Activated CD4-positive, alpha-beta T cell treated with anti-CD3 and anti-CD28 coated beads for 36 hours (primary cell): ENCODE measurements at regions not wholly inside any gene's neighbourhood (a gene's known extent, or its start where the extent isn't known, plus 50 kb on each side); places are given as distances from the start of the nearest gene placed in this dataset.

Experiments
- ATAC-seq: fragments of 200-7000 bp; cut with Tn5 transposase; one replicate; pipeline ENCODE4 v1.10.0; 2021; ENCODE audit warnings: mild to moderate bottlenecking, moderate library complexity
- CTCF ChIA-PET: fragments of 350-600 bp; sonication (Branson Sonifier 250); formaldehyde crosslinking; loops from one replicate; lab custom pipeline; 2021; ENCODE audit warnings: antibody characterized with exemption; lab: Charles Lee
- POLR2A ChIA-PET: fragments of 350-600 bp; sonication (Branson Sonifier 250); formaldehyde crosslinking; loops from one replicate; lab custom pipeline; 2021; ENCODE audit warnings: antibody characterized with exemption, inconsistent platforms; lab: Charles Lee
- DNase-seq: peaks from one replicate; pipeline ENCODE4 v3.0.0-alpha.2; 2020
- H3K27ac Mint-ChIP-seq: one replicate; pipeline ENCODE4 v1.8.0; 2021; ENCODE audit warnings: mixed read lengths
- H3K27me3 Mint-ChIP-seq: one replicate; pipeline ENCODE4 v1.8.0; 2021; ENCODE audit warnings: mixed read lengths
- H3K36me3 Mint-ChIP-seq: one replicate; pipeline ENCODE4 v1.8.0; 2021; ENCODE audit warnings: low read depth, mixed read lengths
- H3K4me1 Mint-ChIP-seq: one replicate; pipeline ENCODE4 v1.8.0; 2021; ENCODE audit warnings: mixed read lengths
- H3K4me3 Mint-ChIP-seq: one replicate; pipeline ENCODE4 v1.8.0; 2021; ENCODE audit warnings: mild to moderate bottlenecking, moderate library complexity, mixed read lengths
- H3K9me3 Mint-ChIP-seq: one replicate; pipeline ENCODE4 v1.8.0; 2021; ENCODE audit warnings: low read depth, mixed read lengths
- intact Hi-C, 2 experiments: fragments of 100-400 bp; cut with DNase I in 1 of 2; cut with micrococcal nuclease in 1 of 2; formaldehyde crosslinking; loops; one replicate each; pipeline versions ENCODE4 v1.14.2 to v1.15.1; 2022 to 2024; cut with DNase I, micrococcal nuclease

- ChIA-PET POLR2A (no interaction called here), CTCF (interaction anchor here (0.7 to 3.1 kb wide), 18 partner anchors 9 to 1916 kb away, joined by 3 to 23 read pairs (median 3); no protein-coding TSS in a partner anchor)
- intact Hi-C loops: loop anchor here (1.0 to 5.0 kb wide), 7 partner anchors 574 to 1267 kb away; no protein-coding TSS in a partner anchor
- no peak overlapping the region for H3K4me3 Mint-ChIP-seq
- peaks cover 25% of the 10 kb centered on the region for H3K27me3 Mint-ChIP-seq
- ATAC-seq: no peak
- no peaks in the 10 kb centered on the region for H3K36me3 Mint-ChIP-seq
- no peak for DNase-seq
- no peaks in the 10 kb centered on the region for H3K9me3 Mint-ChIP-seq
- no peak overlapping the region for H3K27ac Mint-ChIP-seq
- H3K4me1 Mint-ChIP-seq: no peaks in the 10 kb centered on the region
These were observed 475.7 kb upstream of the TNC start for GRCh38 chr9:115593587-115594091.

GRCh38 chr9:115594557-115594956 lies 476.6 kb upstream of the TNC start:
- POLR2A ChIA-PET: no interaction called here

GRCh38 chr9:115596021-115596745 lies 478.2 kb upstream of the TNC start:
- H3K36me3 Mint-ChIP-seq: no peaks in the 10 kb centered on the region
- intact Hi-C loops: no loop called here

More at GRCh38 chr9:115594557-115594956, 476.6 kb upstream of the TNC start:
- DNase-seq: no peak
- peaks cover 25% of the 10 kb centered on the region for H3K27me3 Mint-ChIP-seq
- ATAC-seq: no peak
- H3K4me3 Mint-ChIP-seq: no peak overlapping the region
- no peaks in the 10 kb centered on the region for H3K9me3 Mint-ChIP-seq
- no peaks in the 10 kb centered on the region for H3K4me1 Mint-ChIP-seq
- CTCF ChIA-PET: interaction anchor here (0.7 to 3.1 kb wide), 5 partner anchors 9 to 1054 kb away, joined by 3 to 23 read pairs (median 4); no protein-coding TSS in a partner anchor
- H3K27ac Mint-ChIP-seq: no peak overlapping the region
- intact Hi-C loops: loop anchor here (5.0 kb wide), 3 partner anchors 573 to 978 kb away; no protein-coding TSS in a partner anchor
- no peaks in the 10 kb centered on the region for H3K36me3 Mint-ChIP-seq

GRCh38 chr9:115596746-115597080 lies 478.8 kb upstream of the TNC start:
- Mint-ChIP-seq H3K4me1 (no peaks in the 10 kb centered on the region), H3K27ac (no peak overlapping the region), H3K36me3 (no peaks in the 10 kb centered on the region), H3K27me3 (peaks cover 27% of the 10 kb centered on the region), H3K9me3 (no peaks in the 10 kb centered on the region), H3K4me3 (no peak overlapping the region)
- POLR2A ChIA-PET: interaction anchor here (0.6 kb wide), 1 partner anchor 21 kb away, joined by 5 read pairs; no protein-coding TSS in a partner anchor
- intact Hi-C loops: no loop called here
- ATAC-seq: no peak
- DNase-seq: no peak
- CTCF ChIA-PET: no interaction called here

More at GRCh38 chr9:115596021-115596745, 478.2 kb upstream of the TNC start:
- CTCF ChIA-PET: no interaction called here
- peaks cover 25% of the 10 kb centered on the region for H3K27me3 Mint-ChIP-seq
- ATAC-seq (no peak), DNase-seq (no peak)
- POLR2A ChIA-PET: interaction anchor here (0.6 kb wide), 1 partner anchor 21 kb away, joined by 5 read pairs; no protein-coding TSS in a partner anchor
- H3K27ac Mint-ChIP-seq: no peak overlapping the region
- H3K9me3 Mint-ChIP-seq: no peaks in the 10 kb centered on the region
- no peak overlapping the region for H3K4me3 Mint-ChIP-seq
- no peaks in the 10 kb centered on the region for H3K4me1 Mint-ChIP-seq

- ChIA-PET CTCF (no interaction called here), POLR2A (no interaction called here)
- intact Hi-C loops: no loop called here
- ATAC-seq (no peak), DNase-seq (no peak)
- no peak overlapping the region for H3K27ac Mint-ChIP-seq
- peaks cover 27% of the 10 kb centered on the region for H3K27me3 Mint-ChIP-seq
- H3K4me3 Mint-ChIP-seq: no peak overlapping the region
- H3K9me3 Mint-ChIP-seq: no peaks in the 10 kb centered on the region
- H3K4me1 Mint-ChIP-seq: no peaks in the 10 kb centered on the region
- no peaks in the 10 kb centered on the region for H3K36me3 Mint-ChIP-seq
These were observed 479.5 kb upstream of the TNC start for GRCh38 chr9:115597330-115597895.

- Mint-ChIP-seq H3K27me3 (peaks cover 27% of the 10 kb centered on the region), H3K36me3 (no peaks in the 10 kb centered on the region), H3K4me3 (no peak overlapping the region), H3K27ac (no peak overlapping the region), H3K4me1 (no peaks in the 10 kb centered on the region), H3K9me3 (no peaks in the 10 kb centered on the region)
- no peak for ATAC-seq
- POLR2A ChIA-PET: no interaction called here
- DNase-seq: no peak
- intact Hi-C loops: no loop called here
- CTCF ChIA-PET: no interaction called here
These were observed 480.8 kb upstream of the TNC start for GRCh38 chr9:115598751-115599150.

- DNase-seq: no peak
- no peak for ATAC-seq
- ChIA-PET POLR2A (no interaction called here), CTCF (no interaction called here)
- no peaks in the 10 kb centered on the region for H3K36me3 Mint-ChIP-seq
- no peaks in the 10 kb centered on the region for H3K4me1 Mint-ChIP-seq
- no peaks in the 10 kb centered on the region for H3K9me3 Mint-ChIP-seq
- H3K27ac Mint-ChIP-seq: no peak overlapping the region
- H3K4me3 Mint-ChIP-seq: no peak overlapping the region
- H3K27me3 Mint-ChIP-seq: peaks cover 23% of the 10 kb centered on the region
- intact Hi-C loops: no loop called here
These were observed 481.9 kb upstream of the TNC start for GRCh38 chr9:115599898-115600297.

- Mint-ChIP-seq H3K27ac (no peak overlapping the region), H3K27me3 (peaks cover 13% of the 10 kb centered on the region), H3K36me3 (no peaks in the 10 kb centered on the region), H3K4me1 (no peaks in the 10 kb centered on the region), H3K9me3 (no peaks in the 10 kb centered on the region), H3K4me3 (no peak overlapping the region)
- DNase-seq (no peak), ATAC-seq (no peak)
- CTCF ChIA-PET: interaction anchor here (4.2 kb wide), 1 partner anchor 8 kb away, joined by 23 read pairs; no protein-coding TSS in a partner anchor
- POLR2A ChIA-PET: no interaction called here
- intact Hi-C loops: no loop called here
These were observed 483.5 kb upstream of the TNC start for GRCh38 chr9:115601434-115601833.

- CTCF ChIA-PET: interaction anchor here (4.2 kb wide), 1 partner anchor 11 kb away, joined by 23 read pairs; no protein-coding TSS in a partner anchor
- Mint-ChIP-seq H3K27ac (no peak overlapping the region), H3K4me3 (no peak overlapping the region)
These were observed 487.0 kb upstream of the TNC start for GRCh38 chr9:115604831-115605483.

GRCh38 chr9:115606838-115607237 lies 488.9 kb upstream of the TNC start:
- intact Hi-C loops: no loop called here
- Mint-ChIP-seq H3K4me1 (no peaks in the 10 kb centered on the region), H3K9me3 (no peaks in the 10 kb centered on the region), H3K27me3 (no peaks in the 10 kb centered on the region), H3K36me3 (no peaks in the 10 kb centered on the region), H3K27ac (no peak overlapping the region), H3K4me3 (no peak overlapping the region)
- ChIA-PET CTCF (no interaction called here), POLR2A (no interaction called here)
- ATAC-seq: no peak
- DNase-seq: no peak

More at GRCh38 chr9:115604831-115605483, 487.0 kb upstream of the TNC start:
- Mint-ChIP-seq H3K27me3 (peaks cover 2% of the 10 kb centered on the region), H3K9me3 (no peaks in the 10 kb centered on the region), H3K36me3 (no peaks in the 10 kb centered on the region), H3K4me1 (no peaks in the 10 kb centered on the region)
- DNase-seq: no peak
- POLR2A ChIA-PET: no interaction called here
- intact Hi-C loops: no loop called here
- ATAC-seq: no peak

- Mint-ChIP-seq H3K27ac (no peak overlapping the region), H3K9me3 (peaks cover 2% of the 10 kb centered on the region), H3K4me1 (no peaks in the 10 kb centered on the region), H3K36me3 (no peaks in the 10 kb centered on the region), H3K4me3 (no peak overlapping the region), H3K27me3 (peaks cover 9% of the 10 kb centered on the region)
- CTCF ChIA-PET: no interaction called here
- DNase-seq (no peak), ATAC-seq (no peak)
- intact Hi-C loops: no loop called here
- POLR2A ChIA-PET: no interaction called here
These were observed 496.5 kb upstream of the TNC start for GRCh38 chr9:115614326-115614999.
